HG03045 (cell line): ENCODE measurements at regions not wholly inside any gene's neighbourhood (a gene's known extent, or its start where the extent isn't known, plus 50 kb on each side); places are given as distances from the start of the nearest gene placed in this dataset.
"Not testable (repeated sequence)": the region's sequence is repeated elsewhere in the genome, so short reads cannot be mapped to it uniquely, and the experiment has no call there.

Experiments
- ATAC-seq: cut with Tn5 transposase; IDR thresholded peaks from one replicate; pipeline ENCODE4 v1.9.1; 2021; ENCODE audit warnings: mild to moderate bottlenecking, moderate library complexity; ENCODE audit not compliant: unreplicated experiment

DNA sequence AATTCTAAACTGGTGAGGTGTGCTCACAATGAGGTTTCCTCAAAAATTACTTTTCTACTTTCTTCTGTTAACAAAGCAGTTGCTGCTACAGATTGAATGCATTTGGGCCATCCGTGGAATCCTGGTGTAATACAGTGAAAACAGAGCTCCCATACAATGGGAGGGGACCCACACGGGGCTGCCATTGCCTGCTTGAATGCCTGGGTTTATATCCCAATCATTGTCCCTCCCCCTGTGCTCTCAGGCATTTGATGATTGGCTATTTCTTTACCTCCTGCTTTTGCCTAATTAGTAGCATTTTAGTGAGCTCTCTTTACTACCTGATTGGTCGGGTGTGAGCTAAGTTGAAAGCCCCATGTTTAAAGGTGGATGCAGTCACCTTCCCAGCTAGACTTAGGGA is 52.9 kb upstream of the CSF1 start:
- not testable (repeated sequence) for ATAC-seq

GRCh38 chr1:109855986-109856385 is 54.7 kb upstream of the CSF1 start:
- not testable (repeated sequence) for ATAC-seq

- not testable (repeated sequence) for ATAC-seq
Observed at GRCh38 chr1:109853972-109854371, 56.7 kb upstream of the CSF1 start.

GRCh38 chr1:109852221-109853015 is 58.2 kb upstream of the CSF1 start:
- not testable (repeated sequence) for ATAC-seq

DNA sequence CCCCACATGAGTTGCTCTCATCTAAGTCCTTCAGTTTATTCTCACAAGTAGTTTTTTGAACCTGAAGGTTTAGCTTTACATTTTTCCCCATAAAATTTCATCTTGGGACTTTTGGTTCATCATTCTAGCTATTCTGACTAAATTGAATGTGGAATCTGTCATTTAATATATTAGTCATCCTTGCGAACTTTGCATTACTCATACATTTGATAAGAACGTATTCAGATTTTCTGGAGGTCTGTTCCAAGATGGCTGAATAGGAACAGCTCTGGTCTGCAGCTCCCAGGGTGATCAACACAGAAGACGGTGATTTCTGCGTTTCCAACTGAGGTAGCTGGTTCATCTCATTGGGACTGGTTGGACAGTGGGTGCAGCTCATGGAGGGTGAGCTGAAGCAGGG is 59.8 kb upstream of the CSF1 start:
- no peak for ATAC-seq

DNA sequence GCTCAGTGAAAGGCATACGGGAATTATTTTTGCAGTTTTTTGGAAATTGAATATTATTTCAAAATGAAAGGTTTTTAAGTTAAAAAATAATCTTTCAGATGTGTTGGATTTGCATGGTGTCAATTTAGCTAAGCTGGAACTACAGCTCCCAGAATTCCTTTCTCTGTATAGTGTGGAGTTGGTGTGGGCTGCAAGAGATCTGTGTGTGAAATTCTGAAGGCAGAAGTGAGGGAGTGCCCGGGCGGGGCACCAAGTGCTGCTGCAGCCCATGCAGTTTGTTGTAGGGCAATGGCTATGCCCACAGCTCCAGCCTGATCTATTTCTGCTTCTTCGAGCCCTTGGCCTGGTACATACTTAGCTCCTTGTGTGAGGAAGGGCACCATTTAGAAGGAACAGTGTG is 60.5 kb upstream of the CSF1 start:
- no peak for ATAC-seq

- ATAC-seq = no peak
Observed at GRCh38 chr1:109849655-109850054, 61.0 kb upstream of the CSF1 start.

DNA sequence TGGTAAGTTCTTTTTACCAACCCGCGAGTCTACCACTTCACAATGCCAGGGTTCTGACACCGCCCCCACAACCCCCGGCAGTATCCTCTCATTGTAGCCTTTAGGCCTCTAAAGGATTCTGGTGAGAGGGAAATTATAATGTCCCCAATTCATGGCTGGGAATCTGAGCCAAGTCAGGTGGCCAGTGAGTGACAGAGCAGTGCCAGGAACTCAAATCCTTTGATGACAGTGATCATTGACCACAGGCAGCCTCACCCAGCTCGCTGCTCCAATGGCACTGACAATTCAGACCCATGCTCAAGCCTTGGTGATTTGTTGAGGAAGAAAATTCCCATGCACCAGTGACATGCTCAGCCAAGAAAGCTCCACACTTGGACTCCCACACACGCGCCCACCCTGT is 63.4 kb upstream of the CSF1 start:
- ATAC-seq = no peak

DNA sequence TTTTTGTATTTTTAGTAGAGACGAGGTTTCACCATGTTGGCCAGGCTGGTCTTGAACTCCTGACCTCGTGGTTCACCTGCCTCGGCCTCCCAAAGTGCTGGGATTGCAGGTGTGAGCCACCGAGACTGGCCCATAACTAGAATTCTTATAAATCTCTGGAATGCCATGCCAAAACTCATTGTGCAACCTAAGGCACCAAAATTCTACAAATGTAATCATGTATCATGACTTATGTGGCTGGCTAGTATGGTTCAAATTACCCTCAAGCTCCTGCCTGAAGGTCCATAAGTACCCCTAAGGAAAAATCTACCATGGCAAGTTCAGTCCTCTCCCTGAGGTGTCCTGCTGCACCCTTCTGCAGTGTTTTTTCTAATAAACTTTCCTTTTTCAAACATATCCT is 63.8 kb upstream of the CSF1 start:
- ATAC-seq = no peak

DNA sequence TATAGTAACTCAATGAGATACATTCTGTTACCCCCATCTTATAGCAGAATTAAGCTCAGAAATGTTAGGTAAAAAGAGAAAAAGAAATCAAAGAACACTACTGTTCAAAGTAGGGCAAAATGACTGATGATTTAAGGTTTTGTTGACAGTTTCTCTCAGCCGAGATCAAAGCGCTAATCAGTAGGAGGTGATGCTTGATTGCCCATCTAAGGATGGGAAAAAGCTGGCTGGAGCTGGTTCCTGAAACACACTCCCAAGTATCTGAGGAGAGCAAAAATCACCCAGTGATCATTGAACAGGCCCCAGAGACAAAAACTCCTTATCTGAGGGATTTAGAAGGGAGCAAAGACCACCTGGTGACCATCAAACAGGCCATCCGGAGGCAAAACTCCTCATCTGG is 64.5 kb upstream of the CSF1 start:
- ATAC-seq = no peak

- ATAC-seq = no peak
Observed at GRCh38 chr1:109845658-109846057, 65.0 kb upstream of the CSF1 start.

DNA sequence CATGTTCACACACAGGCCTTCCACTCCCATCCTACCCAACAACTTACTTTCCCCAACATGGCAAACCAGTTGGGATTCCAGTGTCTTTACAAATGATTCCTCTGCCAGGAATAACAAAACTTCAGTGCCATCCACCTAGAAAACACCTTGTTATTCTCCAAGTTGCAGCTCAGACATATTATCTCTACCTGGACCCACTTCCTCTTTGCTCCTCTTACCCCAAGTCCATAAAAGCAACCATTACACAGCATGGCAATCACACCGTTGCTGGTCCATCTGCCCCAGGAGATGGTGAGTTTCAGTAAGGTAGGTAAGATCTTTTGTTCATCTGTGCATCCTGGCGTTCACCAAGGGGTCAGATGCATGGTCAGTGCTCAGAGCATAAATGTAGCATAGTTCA is 66.0 kb upstream of the CSF1 start:
- no peak for ATAC-seq

DNA sequence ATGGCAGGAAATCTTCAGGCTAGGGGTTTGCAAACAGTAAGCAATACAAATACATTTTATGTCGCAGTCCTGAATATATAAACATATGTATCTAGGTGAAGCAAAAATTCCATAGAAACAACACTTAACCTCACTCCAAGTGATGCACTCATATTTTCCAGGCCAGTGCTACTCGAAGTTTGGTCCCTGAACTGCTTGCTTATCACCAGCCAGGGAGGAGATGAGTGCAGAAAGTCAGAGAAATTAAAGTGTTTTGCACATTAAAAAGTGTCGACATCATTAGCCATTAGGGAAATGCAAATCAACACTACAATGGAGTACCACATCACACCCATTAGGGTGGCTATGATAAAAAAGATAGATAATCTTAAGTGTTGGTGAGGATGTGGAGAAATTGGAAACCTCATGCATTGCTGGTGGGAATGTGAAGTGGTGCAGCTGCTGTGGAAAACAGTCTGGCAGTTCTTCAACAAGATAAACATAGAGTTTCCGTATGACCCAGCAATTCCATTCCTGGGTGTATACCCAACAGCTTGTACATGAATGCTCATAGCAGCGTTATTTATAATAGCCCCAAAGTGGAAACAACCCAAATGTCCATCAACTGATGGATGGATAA is 70.5 kb upstream of the CSF1 start:
- ATAC-seq = no peak

- ATAC-seq = not testable (repeated sequence)
Observed at GRCh38 chr1:109839276-109839675, 71.4 kb upstream of the CSF1 start.

DNA sequence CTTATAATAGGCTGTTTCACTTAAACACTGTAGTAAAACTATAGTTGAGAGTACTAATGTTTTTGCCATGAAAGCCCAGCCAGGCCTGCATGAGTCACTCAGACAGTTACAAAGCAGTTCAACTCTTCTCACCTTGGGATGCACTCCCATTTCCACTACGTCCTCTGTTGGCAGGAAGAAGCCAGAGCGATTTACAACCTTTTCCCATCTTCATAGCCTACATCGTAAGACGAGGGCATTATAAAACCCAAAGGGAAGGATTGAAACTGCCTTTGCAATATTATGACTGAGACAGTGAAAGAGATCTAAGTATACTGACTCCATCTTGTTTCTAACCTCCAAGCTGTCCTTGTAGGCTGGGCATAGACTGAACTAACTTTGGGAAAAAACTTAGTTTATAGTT is 71.8 kb upstream of the CSF1 start:
- ATAC-seq = no peak

DNA sequence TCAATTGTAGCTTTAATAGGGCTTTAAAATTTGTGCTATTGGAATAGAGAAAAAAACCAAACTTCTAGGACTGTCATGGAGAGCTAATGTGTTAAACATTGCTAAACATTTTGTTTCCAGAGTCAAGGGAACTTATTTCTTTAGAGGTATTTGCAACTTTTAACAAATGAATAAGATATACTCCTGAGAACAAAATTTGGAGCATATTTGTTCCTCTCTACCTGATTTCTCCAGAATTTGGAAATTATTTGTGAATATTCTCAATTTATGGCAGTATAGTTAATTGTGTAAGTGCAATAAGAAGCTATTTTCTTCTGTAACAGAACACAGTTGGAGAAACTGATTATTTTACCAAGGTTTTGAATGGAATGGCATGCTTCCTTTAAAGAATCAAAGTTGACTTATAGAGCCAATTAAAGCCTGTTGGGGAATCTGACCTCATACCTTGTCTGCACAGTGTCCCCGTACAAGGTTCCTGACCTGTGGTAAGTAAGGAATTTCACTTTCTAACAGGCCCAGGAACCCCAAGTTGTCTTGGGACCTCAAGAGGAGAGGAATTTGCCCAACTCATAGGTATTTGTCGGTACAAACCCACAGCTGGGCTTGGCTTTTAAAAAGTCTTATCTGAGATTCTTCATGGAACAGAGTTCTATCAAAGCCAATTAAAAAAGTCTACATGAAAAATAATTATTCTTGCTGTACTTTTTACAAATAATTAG is 72.6 kb upstream of the CSF1 start:
- ATAC-seq = no peak

GRCh38 chr1:109835645-109836044 is 71.9 kb upstream of the EPS8L3 start:
- ATAC-seq = not testable (repeated sequence)

GRCh38 chr1:109834951-109835350 is 71.2 kb upstream of the EPS8L3 start:
- ATAC-seq = no peak

- ATAC-seq = no peak
Observed at GRCh38 chr1:109832945-109833344, 69.2 kb upstream of the EPS8L3 start.

DNA sequence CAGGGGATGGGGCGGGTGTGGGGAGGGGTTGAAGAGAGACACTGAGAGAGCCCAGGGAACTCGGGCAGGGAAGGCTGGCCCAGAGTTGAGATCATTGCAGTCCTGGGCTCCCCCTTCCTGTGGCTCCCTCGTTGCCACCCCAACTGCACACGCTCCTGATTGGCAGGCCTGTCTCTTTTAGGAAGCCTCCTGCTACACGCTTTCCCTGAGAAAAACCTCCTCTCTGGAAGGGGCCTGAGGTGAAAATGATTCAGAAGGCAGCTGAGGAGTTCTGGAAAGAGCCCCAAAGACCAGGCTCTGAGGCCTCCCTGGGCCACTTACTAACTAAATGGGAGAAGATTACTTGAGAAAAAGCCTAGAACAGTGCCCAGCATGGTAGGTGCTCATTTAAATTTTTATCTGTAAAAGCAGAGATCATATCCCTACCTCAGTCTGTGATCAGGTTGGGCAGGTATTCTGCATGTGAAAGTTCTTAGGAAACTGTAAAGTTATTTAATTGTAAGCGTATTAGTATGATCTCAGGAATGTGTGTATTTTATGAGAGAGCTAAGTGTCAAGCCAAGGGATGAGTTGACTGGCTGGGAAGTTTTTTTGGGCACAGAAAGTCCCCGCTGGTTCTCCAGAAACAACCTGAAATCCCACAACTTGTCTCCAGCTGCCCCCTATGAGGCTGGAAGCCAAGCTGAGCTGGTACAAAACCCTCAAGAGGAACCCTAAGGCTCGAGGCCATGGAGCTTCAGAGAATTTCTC is 65.2 kb upstream of the EPS8L3 start:
- no peak for ATAC-seq

DNA sequence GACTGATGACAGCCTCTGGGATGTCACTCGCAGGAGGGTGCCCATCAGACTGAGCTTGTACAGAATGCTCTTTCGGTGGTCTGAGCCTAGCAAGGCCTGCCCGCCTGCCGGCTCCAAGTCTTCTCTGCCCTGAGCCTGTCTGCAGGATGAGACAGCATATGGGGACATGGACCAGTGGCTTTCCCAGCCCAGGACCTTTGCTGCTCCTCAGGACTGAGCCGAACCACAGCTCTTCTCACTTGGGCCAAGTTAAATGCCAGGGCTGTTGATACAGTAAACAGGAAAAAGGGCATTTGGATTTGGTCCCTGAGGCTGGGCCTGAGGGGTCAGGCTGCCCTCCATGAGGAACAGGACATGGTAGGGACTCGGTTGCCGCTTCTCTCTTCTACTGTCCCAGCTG is 64.3 kb upstream of the EPS8L3 start:
- ATAC-seq = no peak
